Stromal cell of bone marrow (primary cell): ENCODE measurements at regions not wholly inside any gene's neighbourhood (a gene's known extent, or its start where the extent isn't known, plus 50 kb on each side); places are given as distances from the start of the nearest gene placed in this dataset.
"Not testable (repeated sequence)": the region's sequence is repeated elsewhere in the genome, so short reads cannot be mapped to it uniquely, and the experiment has no call there.

ENCODE experiments used
- DNase-seq: peaks from one replicate; pipeline ENCODE4 v3.0.0-alpha.2; 2012; ENCODE audit warnings: low read depth

DNA sequence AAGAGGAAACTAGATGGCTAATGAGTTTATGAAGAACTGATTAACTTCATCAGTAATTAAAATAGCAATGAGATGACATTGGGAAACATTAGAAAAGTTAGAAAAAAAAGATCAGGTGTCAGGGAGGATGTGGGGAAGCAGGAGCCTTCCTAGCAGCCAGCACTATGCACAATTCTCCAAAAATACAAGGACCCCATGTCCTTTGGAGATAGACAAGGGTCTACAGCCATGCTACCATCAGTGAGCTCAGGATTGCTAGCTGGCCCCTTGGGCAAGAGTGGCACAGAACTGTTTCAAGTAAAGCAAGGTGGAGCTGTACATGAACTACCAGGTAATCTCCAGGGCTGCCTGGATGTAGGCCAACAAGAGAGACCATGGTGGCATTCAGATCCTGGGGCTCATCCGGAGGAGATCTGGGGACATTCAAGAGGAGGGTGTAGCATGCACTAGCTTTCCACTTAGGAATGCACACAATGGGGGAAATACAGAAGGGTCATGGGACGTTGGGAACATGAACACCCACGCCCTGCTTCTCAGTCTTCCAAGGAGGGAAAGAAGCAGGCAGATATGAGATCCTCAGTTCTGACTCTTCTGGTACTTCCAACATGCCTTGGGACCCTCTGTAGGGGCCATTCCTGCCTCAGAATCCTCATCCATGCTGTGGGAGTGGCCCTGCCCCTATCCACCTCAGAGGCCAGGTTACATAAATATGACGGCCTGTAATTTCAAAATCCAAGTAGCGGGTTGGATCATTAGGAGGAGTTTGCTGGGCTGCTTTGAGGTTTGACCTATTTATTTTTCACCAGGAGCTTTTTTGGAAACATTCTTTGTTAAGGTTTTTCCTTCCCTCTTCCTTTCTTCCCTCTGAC is 82.2 kb upstream of the HABP2 start:
- no peak for DNase-seq

DNA sequence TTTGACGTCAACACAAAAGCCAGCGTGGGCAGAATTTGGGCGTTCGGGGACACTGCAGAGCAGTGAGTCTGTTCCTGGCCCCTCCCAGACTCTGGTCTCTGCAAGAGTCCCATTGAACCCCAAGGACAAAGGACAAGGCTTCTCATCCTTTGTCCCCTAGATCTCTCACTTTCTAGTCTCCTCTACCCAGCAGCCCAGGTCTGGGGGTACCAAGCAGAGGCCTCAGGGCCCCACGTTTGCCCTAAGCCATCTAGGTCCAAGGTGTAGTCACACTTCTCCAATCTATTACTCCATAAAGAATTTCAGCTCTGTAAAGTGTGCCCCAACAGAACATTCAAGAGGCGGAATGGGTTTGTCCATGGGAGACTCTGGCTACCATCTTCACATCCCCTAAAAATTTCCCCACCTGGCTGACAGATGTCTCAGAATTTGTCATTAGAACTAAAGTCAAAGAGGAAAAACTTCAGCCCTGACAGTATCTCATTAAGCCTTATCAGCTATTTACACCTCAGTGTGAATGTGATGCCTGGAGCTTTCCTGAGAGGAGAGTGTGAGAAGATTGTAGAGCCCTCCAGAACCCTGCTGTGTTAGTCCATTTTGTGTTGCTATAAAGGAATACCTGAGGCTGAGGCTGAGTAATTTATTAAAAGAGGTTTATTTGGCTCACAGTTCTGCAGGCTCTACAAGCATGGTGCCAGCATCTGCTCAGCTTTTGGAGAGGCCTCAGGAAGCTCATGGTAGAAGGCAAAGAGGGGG is 81.4 kb upstream of the HABP2 start:
- DNase-seq: no peak

DNA sequence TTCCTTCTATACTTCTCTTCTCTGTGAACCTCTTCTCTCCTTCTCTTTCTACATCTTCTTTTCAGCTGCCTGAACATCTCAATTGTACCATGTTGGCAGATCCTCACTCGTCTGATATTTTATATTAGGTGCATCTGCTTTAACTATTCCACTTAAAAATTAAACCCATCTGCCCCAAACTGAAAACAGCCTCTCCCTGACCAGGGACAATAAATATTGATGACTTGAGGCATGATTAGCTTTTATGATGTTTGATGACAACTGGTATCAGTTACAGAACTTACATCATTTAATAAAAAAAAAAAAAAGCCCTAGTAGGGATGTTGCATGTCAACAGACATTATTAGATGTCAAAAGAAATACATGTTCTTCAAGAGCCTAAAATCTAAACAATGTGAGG is 79.8 kb upstream of the HABP2 start:
- no peak for DNase-seq

DNA sequence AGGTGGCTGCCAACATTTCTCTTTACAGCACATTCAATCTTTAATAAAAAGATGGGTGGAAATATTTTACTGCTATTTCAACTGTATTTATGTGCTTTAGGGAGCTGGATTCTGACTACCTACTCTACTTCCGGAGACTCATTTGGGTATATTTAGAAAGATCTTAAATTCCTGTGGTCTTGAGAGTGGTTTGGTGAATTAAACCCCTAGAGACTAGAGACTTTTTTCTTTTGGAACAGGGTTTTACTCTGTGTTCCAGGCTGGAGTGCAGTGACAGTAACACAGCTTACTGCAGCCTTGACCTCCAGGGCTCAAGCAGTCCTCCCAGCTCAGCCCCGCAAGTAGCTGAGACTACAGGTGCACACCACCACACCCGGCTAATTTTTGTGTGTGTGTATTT is 79.0 kb upstream of the HABP2 start:
- no peak for DNase-seq

DNA sequence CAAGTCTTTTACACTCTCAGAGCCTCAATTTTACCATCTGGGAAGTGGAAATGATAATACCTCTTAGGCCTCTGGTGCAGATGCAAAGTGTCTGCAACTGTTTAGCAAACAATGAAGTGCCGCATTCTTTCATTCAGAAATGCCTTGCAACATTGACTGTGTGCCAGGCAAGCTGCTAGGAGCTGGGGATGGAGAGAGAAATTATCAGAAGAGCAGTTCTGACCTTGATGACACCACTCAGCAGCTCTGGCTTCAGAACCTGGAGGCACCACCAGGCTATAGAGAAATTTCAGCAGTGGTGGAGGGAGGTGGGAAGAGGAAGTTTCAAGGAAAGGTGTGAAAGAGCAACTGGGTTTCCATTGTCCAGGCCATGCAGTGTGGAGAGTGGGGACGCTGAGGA is 78.1 kb upstream of the HABP2 start:
- no peak for DNase-seq

DNA sequence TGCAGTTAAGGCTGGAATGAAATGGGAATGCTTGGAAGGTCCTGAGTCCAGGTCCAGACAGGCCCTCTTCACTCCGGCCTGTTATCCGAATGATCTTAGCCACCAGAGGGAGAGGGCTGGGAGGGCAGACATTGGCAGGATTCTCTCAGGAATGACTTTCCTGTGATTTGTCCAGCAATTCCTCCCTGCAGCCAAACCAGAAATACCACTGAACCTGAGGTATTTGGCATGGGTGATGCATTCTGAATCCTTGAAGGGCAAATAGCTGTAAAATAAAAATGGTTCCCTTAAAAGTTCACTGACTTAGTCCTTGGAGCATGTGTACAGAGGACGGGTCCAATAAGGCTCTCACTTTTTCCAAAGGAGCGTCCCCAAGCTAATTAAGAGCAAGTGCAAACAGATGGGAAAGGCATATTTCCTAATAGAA is 77.5 kb upstream of the HABP2 start:
- peak; percentile 68 for DNase-seq

DNA sequence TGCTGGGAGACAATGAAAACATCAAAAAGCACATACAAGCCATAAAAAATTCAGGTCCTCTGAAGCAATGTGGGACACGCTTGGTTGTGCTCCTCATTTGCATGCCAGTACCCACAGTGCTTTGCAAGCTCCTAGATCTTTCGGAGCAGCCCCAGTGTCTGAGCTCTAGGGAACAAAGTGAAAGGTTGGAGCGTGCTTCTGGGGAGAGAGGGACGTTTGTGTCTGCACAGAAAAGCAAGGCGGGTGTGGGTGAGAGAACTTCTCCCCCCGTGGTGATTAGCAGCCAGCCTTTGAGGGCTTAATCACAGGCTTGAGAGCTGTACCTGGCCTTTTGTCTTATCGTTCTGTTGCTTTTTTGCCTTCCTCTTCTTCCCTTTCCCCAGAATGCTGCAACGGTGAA is 76.7 kb upstream of the HABP2 start:
- no peak for DNase-seq

DNA sequence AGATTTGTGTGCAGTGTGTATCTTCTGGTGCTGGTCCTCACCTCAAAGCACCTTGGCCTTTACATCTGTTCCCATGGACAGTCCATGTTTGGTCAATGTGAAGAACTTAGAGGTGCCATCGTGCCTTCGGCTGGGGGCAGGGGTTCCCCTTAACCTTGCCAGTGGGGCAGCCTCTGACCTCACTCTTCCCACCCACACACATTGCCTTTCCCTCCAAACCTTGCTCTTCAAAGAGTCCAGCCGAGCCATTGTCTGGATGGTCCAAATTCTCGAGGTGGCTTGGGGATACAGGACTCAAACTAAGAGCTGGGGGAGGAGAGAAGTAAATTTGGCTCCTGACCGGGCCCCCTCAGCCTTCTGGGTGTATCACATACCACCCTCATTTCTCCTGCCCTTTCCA is 76.2 kb upstream of the HABP2 start:
- DNase-seq: no peak

DNA sequence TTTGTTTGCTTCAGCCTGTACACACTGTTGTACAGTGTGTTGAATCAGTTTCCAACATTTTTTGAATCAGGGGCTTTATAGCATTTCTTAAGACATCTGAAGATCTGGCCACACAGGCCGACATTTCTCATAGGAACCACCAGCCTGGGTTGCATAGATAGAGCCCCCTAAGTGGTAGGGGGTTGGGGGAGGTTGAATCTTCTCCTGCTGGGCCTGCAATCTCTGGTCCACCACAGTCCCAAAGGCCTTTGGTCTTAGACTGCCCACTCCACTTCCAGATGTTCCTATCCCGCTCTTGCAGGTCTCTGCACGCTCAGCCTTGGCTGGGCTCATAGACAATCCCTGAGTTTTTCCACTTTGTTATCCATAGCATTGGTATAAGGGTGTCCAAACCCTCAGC is 75.4 kb upstream of the HABP2 start:
- DNase-seq: no peak

DNA sequence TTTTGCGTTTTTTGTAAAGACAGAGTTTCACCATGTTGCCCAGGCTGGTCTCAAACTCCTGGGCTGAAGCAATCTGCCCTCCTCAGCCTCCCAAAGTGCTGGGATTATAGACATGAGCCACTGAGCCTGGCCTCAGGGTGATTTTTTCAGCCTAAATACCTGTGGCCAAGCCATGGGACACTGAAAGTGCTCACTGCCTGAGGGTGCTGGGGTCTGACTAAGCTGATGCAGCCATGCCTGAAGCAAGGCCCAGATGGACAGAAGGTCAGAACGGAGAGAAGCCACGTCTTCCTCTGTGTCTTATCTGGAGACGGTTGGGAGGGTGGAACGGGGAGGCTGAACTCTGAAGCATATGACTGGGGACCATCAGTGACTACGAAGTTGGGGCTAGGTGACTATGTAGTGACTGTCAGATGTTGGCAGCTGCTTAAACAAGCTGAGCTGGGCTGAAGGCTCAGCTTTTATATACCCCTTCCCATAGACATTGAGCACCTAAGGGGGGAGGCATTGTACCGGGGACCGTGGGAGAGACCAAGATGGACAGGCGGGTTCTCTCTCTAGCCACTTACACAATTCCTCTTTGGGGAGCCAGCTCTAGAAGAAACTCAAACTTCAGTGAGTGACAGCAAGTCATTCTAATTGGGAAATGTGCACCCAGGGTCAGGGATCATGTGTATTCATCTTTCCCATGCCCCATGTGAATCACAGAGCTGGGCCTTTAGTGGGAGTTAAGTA is 73.3 kb upstream of the HABP2 start:
- DNase-seq: no peak

DNA sequence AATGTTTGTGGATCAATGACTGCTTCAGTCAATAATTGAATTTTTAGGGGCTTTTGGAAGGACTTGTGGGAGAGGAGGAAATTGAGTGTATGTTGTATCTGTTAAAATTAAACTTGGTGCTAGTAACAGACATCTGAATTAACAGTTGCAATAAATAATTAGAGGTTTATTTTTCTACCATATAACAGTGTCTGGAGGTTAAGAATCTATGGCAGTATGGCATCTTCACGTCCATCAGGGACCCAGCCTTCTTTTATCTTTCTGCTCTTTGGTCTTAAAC is 72.8 kb upstream of the HABP2 start:
- no peak for DNase-seq

DNA sequence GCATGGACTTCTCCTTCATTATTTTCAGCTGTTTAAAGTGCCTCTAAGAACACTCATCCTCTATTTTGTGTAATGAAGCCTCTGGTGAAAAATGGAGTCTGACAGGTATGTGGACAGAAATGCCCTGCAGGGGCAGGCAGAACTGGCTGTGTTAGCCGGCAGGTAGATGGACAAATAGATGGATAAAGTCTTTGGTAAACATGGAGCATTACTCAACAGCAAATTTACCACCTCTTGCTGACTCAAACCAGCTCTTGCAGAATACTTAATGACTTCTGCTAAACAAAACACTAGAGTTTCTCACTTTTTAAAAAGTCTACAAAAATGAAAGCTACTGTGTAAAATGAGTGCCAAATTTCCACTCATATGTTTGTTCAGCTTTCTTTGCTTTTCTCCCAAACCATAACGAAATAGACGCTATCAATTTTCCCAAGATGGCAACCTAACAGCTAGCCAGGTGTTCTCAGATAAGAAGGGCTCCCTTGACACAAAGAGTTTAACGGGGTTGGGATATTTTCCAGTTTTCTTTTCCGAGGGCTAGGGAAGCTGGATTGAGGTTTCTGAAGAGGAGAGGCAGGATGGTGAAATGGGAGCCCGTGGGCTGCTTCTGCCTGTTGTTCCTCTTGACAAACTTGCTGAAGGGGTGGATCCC is 71.9 kb upstream of the HABP2 start:
- DNase-seq: no peak

DNA sequence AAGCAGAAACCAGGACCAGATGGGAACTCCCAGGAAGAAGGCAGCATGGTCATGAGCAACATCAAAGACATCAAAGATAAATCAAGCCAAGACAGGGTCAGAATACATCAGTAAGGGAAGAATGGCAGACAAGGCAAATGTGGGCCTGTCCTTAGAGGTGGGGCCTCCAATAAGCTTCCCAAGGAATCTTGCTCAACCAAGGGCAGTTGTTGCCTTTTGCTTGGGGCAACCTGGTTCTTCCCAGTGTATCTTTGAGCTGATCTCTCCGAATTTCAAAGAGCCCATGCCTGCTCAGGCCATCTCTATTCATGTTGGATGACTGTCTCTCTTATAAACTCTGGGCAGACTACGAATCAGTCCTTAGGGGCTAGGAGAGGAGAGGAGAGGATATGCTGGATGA is 68.4 kb upstream of the HABP2 start:
- DNase-seq: no peak

DNA sequence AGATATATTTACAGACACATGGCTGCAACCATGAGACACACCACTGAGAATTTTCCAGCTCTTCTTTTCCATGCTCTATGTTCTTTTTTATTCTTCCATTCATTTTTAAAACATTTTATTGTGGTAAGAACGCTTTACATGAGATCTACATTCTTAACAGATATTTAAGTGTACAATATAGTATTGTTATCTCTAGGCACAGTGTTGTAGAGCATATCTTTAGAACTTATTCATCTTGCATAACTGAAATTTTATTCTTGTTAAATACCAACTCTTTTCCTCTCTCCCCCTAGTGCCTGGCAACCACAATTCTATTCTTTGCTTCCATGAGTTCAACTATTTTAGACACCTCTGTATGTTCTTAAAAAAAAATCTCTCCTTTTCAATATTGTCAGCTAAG is 67.1 kb upstream of the HABP2 start:
- no peak for DNase-seq

DNA sequence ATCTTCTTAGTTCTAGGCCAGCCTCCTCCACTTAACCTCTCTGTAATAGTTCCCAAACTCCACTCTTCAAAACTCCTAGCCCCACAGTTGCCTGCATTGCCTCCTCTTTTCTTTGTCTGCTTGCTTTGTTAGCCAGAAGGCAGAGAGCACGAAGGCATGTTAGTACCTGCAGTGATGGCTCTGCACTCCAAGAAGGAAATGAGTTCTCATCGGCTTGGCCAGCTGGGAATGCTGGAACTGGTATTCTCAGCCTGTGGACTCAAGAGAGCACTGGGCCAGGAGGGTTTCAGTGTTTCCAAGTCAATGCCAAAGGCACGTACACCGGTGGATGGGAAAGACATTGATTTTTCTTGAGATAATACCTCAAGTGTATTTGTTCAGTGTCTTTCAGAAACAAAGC is 66.3 kb upstream of the HABP2 start:
- no peak for DNase-seq

DNA sequence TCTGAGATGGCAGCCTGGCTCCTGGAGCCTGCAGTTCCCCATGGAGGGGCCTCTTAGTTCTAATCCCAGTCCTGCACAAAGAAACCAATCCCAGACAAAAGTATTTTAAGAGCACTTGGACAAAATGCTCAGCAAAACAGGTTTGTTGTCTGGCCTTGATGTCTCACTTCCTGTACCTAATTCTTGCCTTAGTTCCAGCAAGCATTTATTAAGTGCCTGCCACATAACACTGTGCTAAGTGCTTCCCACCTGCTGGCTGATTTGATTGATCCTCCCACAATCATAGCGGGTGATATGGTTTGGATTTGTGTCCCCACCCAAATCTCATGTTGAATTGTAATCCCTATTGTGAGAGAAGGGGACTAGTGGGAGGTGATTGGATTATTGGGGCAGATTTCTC is 65.7 kb upstream of the HABP2 start:
- no peak for DNase-seq

DNA sequence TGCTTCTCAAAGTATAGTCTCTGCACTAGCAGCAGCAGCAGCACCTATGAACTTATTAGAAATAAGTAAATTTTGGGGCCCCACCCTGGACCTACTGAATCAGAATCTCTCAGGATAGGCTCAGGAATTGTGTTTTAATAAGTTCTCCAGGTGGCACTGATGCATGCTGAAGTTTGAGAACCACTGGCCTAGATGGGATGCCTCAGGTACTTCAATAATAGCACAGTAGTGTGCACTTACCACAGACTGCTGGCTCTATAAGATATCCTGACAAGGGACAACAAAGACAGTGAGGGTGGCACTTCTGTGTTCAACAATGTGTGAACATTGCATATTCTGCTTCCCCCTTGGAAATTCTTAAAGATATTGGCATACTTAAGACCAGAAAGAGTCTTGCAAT is 64.7 kb upstream of the HABP2 start:
- DNase-seq: no peak

DNA sequence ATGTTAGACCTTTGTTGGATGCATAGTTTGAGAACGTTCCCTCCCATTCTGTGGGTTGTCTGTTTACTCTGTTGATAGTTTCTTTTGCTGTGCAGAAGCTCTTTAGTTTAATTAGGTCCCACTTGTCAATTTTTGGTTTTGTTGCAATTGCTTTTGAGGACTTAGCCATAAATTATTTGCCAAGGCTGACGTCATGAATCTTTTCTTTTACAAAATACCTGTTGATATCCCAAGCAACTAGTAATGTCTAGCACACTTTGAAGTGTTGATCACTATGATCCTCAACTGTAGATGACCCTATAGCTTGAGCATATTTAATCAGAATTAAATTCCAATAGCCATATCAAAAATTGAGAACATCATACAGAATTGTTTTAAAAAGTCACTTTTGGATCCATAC is 63.3 kb upstream of the HABP2 start:
- not testable (repeated sequence) for DNase-seq

DNA sequence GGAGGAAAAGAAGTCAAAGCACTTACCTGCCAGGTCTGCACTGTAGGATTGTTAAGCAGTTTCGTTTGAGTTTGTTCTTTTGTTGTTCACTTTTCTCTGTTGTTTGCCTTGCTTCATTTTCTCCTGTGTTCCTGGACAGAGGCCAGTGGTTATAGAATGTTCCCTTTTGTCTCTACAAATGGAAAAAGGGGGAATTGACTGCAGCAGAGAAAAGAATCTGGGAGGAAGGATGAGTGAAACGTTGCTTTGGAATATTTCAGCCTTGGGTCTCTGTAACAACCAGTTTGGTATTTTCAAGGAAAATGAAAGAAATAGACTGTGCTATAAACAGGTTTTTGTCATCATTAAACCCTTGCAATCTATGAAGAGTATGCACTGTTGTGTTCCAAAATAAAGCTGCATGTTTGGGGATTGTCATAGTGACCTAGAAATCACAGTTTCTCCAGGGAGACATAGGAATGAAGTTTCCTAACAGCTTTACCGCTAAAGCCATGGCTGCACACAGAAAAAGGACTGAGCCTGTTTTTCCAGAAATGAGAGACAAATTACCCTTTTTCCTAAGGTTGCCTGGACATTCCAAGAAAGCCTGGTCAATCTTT is 60.8 kb upstream of the HABP2 start:
- DNase-seq: peak; percentile 63

DNA sequence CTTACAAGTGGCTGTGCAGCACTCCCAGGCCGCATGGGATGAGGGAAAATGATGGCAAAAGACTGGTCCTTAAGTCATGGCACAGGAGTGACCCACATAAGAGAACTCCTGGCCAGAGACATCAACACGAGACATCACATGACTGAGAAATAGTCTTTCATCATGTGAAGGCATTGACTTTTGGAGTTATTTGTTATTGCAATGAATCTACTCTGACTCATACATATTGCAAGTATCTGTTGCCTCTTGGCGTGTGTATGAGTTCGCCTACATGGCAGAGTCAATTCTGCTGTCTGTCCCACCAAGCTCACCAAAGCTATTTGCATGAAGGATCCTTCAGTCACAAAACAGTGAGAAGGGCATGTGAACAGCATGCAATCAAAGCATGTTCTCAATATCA is 59.7 kb upstream of the HABP2 start:
- peak; percentile 66 for DNase-seq

DNA sequence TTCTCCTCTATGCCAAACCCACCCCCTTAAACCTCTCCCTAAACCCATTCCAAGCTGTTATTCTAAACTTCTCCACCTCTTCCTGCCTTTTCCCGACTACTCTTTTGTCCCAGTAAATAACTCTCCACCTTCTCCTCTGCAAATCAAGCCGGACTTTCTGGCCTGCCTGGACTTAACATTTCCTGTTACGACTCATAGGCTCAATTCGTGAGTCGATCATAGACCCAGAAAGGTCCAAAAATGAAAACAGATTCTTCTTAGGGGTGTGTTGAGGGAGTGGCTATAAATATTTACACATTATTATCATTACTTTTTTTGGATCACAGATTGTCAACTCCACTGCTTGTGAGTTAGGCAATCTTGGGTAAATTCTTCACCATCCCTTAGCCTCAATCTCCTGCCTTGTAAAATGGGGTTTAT is 59.0 kb upstream of the HABP2 start:
- no peak for DNase-seq

DNA sequence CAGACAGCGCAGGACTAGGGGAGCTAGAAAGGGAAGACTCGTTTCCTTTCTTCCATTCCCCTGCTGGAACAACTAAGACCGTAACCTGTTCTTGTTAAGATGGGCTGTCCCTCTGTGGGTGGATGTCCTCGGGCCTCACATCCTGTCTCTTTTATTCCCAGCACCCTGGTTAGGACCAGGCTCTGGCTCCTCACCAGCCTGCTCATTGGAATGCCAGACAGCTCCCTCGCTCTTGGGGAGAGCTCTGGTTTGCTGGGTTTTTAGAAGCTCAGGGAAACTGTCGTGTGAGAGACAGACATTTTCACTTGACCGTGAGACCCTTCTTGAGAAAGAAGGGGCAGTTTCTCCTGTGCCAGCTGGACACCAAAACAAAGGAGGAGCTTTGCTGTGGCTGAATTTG is 58.1 kb upstream of the HABP2 start:
- DNase-seq: no peak
